Neural cell (in vitro differentiated cells): ENCODE measurements at regions not wholly inside any gene's neighbourhood (a gene's known extent, or its start where the extent isn't known, plus 50 kb on each side); places are given as distances from the start of the nearest gene placed in this dataset.

Source experiments
- H2AFZ ChIP-seq: fragments of 200-600, 300-800 bp; sonication (generic), shearing (Covaris generic); 2 replicates; pipeline ENCODE4 v1.6.0; 2014; ENCODE audit warnings: low read depth, mild to moderate bottlenecking, antibody characterized with exemption, low read length, moderate library complexity
- H3F3A ChIP-seq: fragments of 200-600 bp; shearing (Covaris generic); 2 replicates; pipeline ENCODE4 v1.6.1; 2016; ENCODE audit warnings: mild to moderate bottlenecking, moderate library complexity, mixed read lengths, antibody characterized with exemption, low read length; ENCODE audit not compliant: insufficient read depth, poor library complexity, severe bottlenecking
- H3K27ac ChIP-seq: fragments of 200-600, 300-800 bp; sonication (generic), shearing (Covaris generic); 2 replicates; pipeline ENCODE4 v1.5.1; 2014; ENCODE audit warnings: mild to moderate bottlenecking, low read length, moderate library complexity
- H3K27me3 ChIP-seq: fragments of 300-800, 200-600 bp; sonication (generic), shearing (Covaris generic); 2 replicates; pipeline ENCODE4 v1.6.0; 2014; ENCODE audit warnings: mild to moderate bottlenecking, low read depth, low read length, moderate library complexity; ENCODE audit not compliant: insufficient read depth
- H3K36me3 ChIP-seq: fragments of 300-800, 200-600 bp; sonication (generic), shearing (Covaris generic); 2 replicates; pipeline ENCODE4 v1.5.1; 2014; ENCODE audit warnings: mild to moderate bottlenecking, antibody characterized with exemption, low read length, moderate library complexity; ENCODE audit not compliant: insufficient read depth
- H3K4me2 ChIP-seq: fragments of 300-800, 200-600 bp; sonication (generic), shearing (Covaris generic); 2 replicates; pipeline ENCODE4 v1.6.0; 2014; ENCODE audit warnings: mild to moderate bottlenecking, low read length
- H3K4me3 ChIP-seq: fragments of 300-800, 200-600 bp; sonication (generic), shearing (Covaris generic); 2 replicates; pipeline ENCODE4 v1.5.1; 2014; ENCODE audit warnings: mild to moderate bottlenecking, low read length, moderate library complexity
- H3K79me2 ChIP-seq: fragments of 200-600 bp; shearing (Covaris generic); replicated peaks from 2 replicates; pipeline ENCODE4 v1.6.0; 2014; ENCODE audit warnings: mild to moderate bottlenecking, low read length, moderate library complexity; ENCODE audit not compliant: insufficient read depth
- H3K9ac ChIP-seq: fragments of 300-800, 200-600 bp; sonication (generic), shearing (Covaris generic); 2 replicates; pipeline ENCODE4 v1.6.1; 2016; ENCODE audit warnings: mild to moderate bottlenecking, low read length, mixed read lengths
- H3K9me2 ChIP-seq: fragments of 200-600 bp; shearing (Covaris generic); 2 replicates; pipeline ENCODE4 v1.6.1; 2016; ENCODE audit warnings: mild to moderate bottlenecking, low read length, mixed read lengths; ENCODE audit not compliant: insufficient read depth
- H3K9me3 ChIP-seq: fragments of 200-600, 300-800 bp; sonication (generic), shearing (Covaris generic); 2 replicates; pipeline ENCODE4 v1.6.1; 2016; ENCODE audit warnings: mild to moderate bottlenecking, mixed run types, low read length, moderate library complexity, mixed read lengths
- H4K20me1 ChIP-seq: fragments of 200-600 bp; shearing (Covaris generic); 2 replicates; pipeline ENCODE4 v1.6.1; 2016; ENCODE audit warnings: mild to moderate bottlenecking, mixed run types; ENCODE audit not compliant: insufficient read depth
- EP300 ChIP-seq: fragments of 450-650 bp; conservative IDR thresholded peaks from 2 replicates; pipeline ENCODE4 v1.6.1; 2014; ENCODE audit warnings: antibody characterized with exemption, mild to moderate bottlenecking, moderate library complexity; ENCODE audit not compliant: poor library complexity, severe bottlenecking
- EZH2 ChIP-seq: fragments of 200-600, 300-800 bp; shearing (Covaris generic), sonication (generic); IDR thresholded peaks from 2 replicates; pipeline ENCODE4 v1.6.1; 2014; ENCODE audit warnings: antibody characterized with exemption, low read length, borderline replicate concordance, mild to moderate bottlenecking; ENCODE audit not compliant: insufficient read depth, poor library complexity, severe bottlenecking
- MXI1 ChIP-seq: fragments of 450-650 bp; conservative IDR thresholded peaks from 2 replicates; pipeline ENCODE4 v1.6.1; 2014; ENCODE audit warnings: antibody characterized with exemption, mild to moderate bottlenecking; ENCODE audit not compliant: poor library complexity, severe bottlenecking
- POLR2AphosphoS5 ChIP-seq: IDR thresholded peaks from 2 replicates; pipeline ENCODE4 v1.6.1; 2012
- RAD21 ChIP-seq: fragments of 450-650 bp; conservative IDR thresholded peaks from 2 replicates; pipeline ENCODE4 v1.6.1; 2014; ENCODE audit warnings: antibody characterized with exemption, mild to moderate bottlenecking, moderate library complexity
- REST ChIP-seq: IDR thresholded peaks from 2 replicates; pipeline ENCODE4 v1.6.1; 2012; ENCODE audit warnings: borderline replicate concordance
- SMC3 ChIP-seq: fragments of 450-650 bp; conservative IDR thresholded peaks from 2 replicates; pipeline ENCODE4 v1.6.1; 2014; ENCODE audit warnings: antibody characterized with exemption, mild to moderate bottlenecking, moderate library complexity; ENCODE audit not compliant: poor library complexity
- TAF1 ChIP-seq: IDR thresholded peaks from 2 replicates; pipeline ENCODE4 v1.6.1; 2012; ENCODE audit warnings: low read depth
- TF ChIP-seq, protein P1 (sequence below): fragments of 450-650 bp; IDR thresholded peaks from 2 replicates; pipeline ENCODE4 v1.5.1; 2014; ENCODE audit warnings: antibody characterized with exemption, mild to moderate bottlenecking, moderate library complexity; ENCODE audit not compliant: poor library complexity, severe bottlenecking

DNA sequence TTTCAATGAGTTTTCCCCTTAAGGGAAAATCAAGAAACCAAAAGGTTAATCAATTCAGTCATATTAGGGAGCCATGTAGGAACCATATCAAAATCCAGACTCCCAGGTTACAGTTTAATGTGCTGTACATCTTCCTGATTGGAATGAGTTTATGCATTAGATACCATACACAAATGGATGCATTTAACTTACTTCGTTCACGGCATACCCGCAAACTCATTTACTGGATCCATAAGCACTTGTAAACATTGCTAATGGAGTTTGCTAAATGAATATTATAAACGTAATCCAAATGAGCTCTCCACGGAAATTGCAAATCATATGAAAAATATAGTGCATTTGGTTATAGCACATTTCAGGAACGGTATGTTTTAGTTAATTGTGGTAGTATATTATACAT is 228.9 kb upstream of the G2E3 start:
- H3K27me3 ChIP-seq: no peaks in the 10 kb centered on the region
- H3K79me2 ChIP-seq: no peaks in the 10 kb centered on the region
- no peaks in the 10 kb centered on the region for H3K36me3 ChIP-seq
- no peak overlapping the region for H3K9ac ChIP-seq
- no peak overlapping the region for H3K4me3 ChIP-seq
- TF ChIP-seq, protein P1, sequence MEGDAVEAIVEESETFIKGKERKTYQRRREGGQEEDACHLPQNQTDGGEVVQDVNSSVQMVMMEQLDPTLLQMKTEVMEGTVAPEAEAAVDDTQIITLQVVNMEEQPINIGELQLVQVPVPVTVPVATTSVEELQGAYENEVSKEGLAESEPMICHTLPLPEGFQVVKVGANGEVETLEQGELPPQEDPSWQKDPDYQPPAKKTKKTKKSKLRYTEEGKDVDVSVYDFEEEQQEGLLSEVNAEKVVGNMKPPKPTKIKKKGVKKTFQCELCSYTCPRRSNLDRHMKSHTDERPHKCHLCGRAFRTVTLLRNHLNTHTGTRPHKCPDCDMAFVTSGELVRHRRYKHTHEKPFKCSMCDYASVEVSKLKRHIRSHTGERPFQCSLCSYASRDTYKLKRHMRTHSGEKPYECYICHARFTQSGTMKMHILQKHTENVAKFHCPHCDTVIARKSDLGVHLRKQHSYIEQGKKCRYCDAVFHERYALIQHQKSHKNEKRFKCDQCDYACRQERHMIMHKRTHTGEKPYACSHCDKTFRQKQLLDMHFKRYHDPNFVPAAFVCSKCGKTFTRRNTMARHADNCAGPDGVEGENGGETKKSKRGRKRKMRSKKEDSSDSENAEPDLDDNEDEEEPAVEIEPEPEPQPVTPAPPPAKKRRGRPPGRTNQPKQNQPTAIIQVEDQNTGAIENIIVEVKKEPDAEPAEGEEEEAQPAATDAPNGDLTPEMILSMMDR: no peak
- TF ChIP-seq EZH2: no peak
- no peak for TF ChIP-seq EP300
- TF ChIP-seq REST: no peak
- TF ChIP-seq TAF1: no peak
- TF ChIP-seq RAD21: no peak
- TF ChIP-seq POLR2AphosphoS5: no peak
- TF ChIP-seq SMC3: no peak
- TF ChIP-seq MXI1: no peak
- no peaks in the 10 kb centered on the region for H3F3A ChIP-seq
- peaks cover 2% of the 10 kb centered on the region for H3K9me3 ChIP-seq
- H3K4me2 ChIP-seq: no peak overlapping the region
- no peak overlapping the region for H2AFZ ChIP-seq
- H3K9me2 ChIP-seq: no peaks in the 10 kb centered on the region
- no peak overlapping the region for H3K27ac ChIP-seq
- H4K20me1 ChIP-seq: no peaks in the 10 kb centered on the region

DNA sequence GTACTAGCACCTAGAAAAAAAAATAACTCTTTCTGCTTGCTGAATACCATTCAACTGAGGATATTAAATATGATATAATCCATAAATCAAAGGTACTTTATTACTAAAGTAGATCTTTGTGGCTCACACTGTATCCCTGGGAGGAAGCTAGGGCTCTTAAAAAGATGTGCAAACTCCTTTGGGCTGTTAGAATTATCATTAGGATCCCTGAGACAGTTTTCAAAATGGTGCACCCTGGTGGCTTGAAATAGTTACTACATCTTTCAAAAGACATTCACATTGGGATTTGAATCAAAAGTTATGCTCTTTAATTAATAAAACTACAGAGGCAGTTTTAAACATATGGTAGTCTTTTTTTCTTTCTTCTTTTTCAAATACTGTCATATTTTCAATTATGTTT is 228.5 kb upstream of the G2E3 start:
- no peak overlapping the region for H2AFZ ChIP-seq

More for the DNA sequence above, 228.5 kb upstream of the G2E3 start:
- no peaks in the 10 kb centered on the region for H3K9me2 ChIP-seq
- no peak for TF ChIP-seq EZH2
- TF ChIP-seq MXI1: no peak
- TF ChIP-seq REST: no peak
- TF ChIP-seq SMC3: no peak
- TF ChIP-seq RAD21: no peak
- no peak for TF ChIP-seq EP300
- no peak for TF ChIP-seq POLR2AphosphoS5
- TF ChIP-seq, protein P1: no peak
- no peak for TF ChIP-seq TAF1
- no peaks in the 10 kb centered on the region for H4K20me1 ChIP-seq
- H3F3A ChIP-seq: no peaks in the 10 kb centered on the region
- no peaks in the 10 kb centered on the region for H3K27me3 ChIP-seq
- H3K4me3 ChIP-seq: no peak overlapping the region
- H3K36me3 ChIP-seq: no peaks in the 10 kb centered on the region
- H3K27ac ChIP-seq: no peak overlapping the region
- H3K79me2 ChIP-seq: no peaks in the 10 kb centered on the region
- H3K9ac ChIP-seq: no peak overlapping the region
- no peak overlapping the region for H3K4me2 ChIP-seq
- H3K9me3 ChIP-seq: no peaks in the 10 kb centered on the region
